SK-N-SH treated with all-trans-retinoic acid at 6 μM for 48 hours (cell line): ENCODE measurements at regions not wholly inside any gene's neighbourhood (a gene's known extent, or its start where the extent isn't known, plus 50 kb on each side); places are given as distances from the start of the nearest gene placed in this dataset.

Experiments
- ARNTL ChIP-seq: fragments of 450-650 bp; formaldehyde crosslinking; IDR thresholded peaks from 2 replicates; pipeline ENCODE4 v1.5.0; 2020; ENCODE audit warnings: low read depth, mild to moderate bottlenecking, moderate library complexity, borderline replicate concordance
- CSDC2 ChIP-seq: fragments of 250-450 bp; sonication (Bioruptor Pico); IDR thresholded peaks from 2 replicates; pipeline ENCODE4 v1.5.0; 2020; ENCODE audit warnings: mild to moderate bottlenecking, moderate library complexity
- GLIS3 ChIP-seq: fragments of 250-450 bp; sonication (Bioruptor Pico); IDR thresholded peaks from 2 replicates; pipeline ENCODE4 v1.5.0; 2020; ENCODE audit warnings: mild to moderate bottlenecking, moderate library complexity
- ISL1 ChIP-seq: fragments of 250-450 bp; sonication (Bioruptor Pico); IDR thresholded peaks from 2 replicates; pipeline ENCODE4 v2.1.2; 2022; ENCODE audit warnings: mild to moderate bottlenecking, moderate library complexity
- OSR1 ChIP-seq: fragments of 250-450 bp; sonication (Bioruptor Pico); IDR thresholded peaks from 2 replicates; pipeline ENCODE4 v1.8.0; 2022; ENCODE audit warnings: moderate library complexity, mild to moderate bottlenecking, inconsistent platforms
- PPARA ChIP-seq: fragments of 250-450 bp; sonication (Bioruptor Pico); IDR thresholded peaks from 2 replicates; pipeline ENCODE4 v1.5.0; 2020; ENCODE audit warnings: mild to moderate bottlenecking, borderline replicate concordance
- RARB ChIP-seq: fragments of 250-450 bp; sonication (Bioruptor Pico); IDR thresholded peaks from 2 replicates; pipeline ENCODE4 v1.8.0; 2021; ENCODE audit warnings: mild to moderate bottlenecking, moderate library complexity
- TCF4 ChIP-seq: fragments of 250-450 bp; sonication (Bioruptor Pico); IDR thresholded peaks from 2 replicates; pipeline ENCODE4 v1.8.0; 2021; ENCODE audit warnings: mild to moderate bottlenecking, moderate library complexity, borderline replicate concordance
- ZC3H10 ChIP-seq: fragments of 250-450 bp; sonication (Bioruptor Pico); IDR thresholded peaks from 2 replicates; pipeline ENCODE4 v1.5.1; 2021; ENCODE audit warnings: mild to moderate bottlenecking, moderate library complexity
- ZFP3 ChIP-seq: fragments of 250-450 bp; sonication (Bioruptor Pico); IDR thresholded peaks from 2 replicates; pipeline ENCODE4 v1.5.0; 2020; ENCODE audit warnings: mild to moderate bottlenecking, moderate library complexity
- ZFP30 ChIP-seq: fragments of 450-650 bp; formaldehyde crosslinking; IDR thresholded peaks from 2 replicates; pipeline ENCODE4 v1.5.0; 2022; ENCODE audit warnings: mild to moderate bottlenecking, moderate library complexity
- ZNF8 ChIP-seq: fragments of 450-650 bp; formaldehyde crosslinking; IDR thresholded peaks from 2 replicates; pipeline ENCODE4 v1.5.0; 2020; ENCODE audit warnings: mild to moderate bottlenecking, moderate library complexity
- TF ChIP-seq, protein P1 (sequence below): fragments of 250-450 bp; sonication (Bioruptor Pico); IDR thresholded peaks from 2 replicates; pipeline ENCODE4 v1.8.0; 2020; ENCODE audit warnings: mild to moderate bottlenecking, moderate library complexity, borderline replicate concordance
- TF ChIP-seq, protein P2 (sequence below): fragments of 250-450 bp; sonication (Bioruptor Pico); IDR thresholded peaks from 2 replicates; pipeline ENCODE4 v1.5.1; 2020; ENCODE audit warnings: low read depth, mild to moderate bottlenecking, moderate library complexity

DNA sequence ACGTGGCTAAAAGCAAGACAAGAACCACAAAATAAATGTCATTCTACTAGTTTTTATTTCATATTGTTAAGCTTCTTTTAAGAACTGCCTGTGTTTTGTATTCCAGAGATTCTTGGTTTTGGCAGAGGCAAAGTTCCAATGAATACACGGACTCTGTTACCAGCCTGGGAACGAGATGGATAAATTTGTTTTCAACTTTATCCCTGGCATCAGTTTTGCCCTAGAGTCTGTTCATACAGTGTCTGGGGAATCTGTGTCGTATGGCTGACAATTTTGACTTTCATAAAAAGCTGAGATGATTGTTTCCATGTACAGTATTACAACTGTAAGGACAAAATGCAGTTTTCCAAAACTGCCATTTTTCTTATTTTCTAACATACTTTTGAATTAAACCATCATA lies 327.6 kb downstream of the TBC1D4 start:
- TF ChIP-seq ISL1 (CRISPR knock-in tag) = no peak
- no peak for TF ChIP-seq PPARA (CRISPR knock-in tag)
- TF ChIP-seq, protein P1, sequence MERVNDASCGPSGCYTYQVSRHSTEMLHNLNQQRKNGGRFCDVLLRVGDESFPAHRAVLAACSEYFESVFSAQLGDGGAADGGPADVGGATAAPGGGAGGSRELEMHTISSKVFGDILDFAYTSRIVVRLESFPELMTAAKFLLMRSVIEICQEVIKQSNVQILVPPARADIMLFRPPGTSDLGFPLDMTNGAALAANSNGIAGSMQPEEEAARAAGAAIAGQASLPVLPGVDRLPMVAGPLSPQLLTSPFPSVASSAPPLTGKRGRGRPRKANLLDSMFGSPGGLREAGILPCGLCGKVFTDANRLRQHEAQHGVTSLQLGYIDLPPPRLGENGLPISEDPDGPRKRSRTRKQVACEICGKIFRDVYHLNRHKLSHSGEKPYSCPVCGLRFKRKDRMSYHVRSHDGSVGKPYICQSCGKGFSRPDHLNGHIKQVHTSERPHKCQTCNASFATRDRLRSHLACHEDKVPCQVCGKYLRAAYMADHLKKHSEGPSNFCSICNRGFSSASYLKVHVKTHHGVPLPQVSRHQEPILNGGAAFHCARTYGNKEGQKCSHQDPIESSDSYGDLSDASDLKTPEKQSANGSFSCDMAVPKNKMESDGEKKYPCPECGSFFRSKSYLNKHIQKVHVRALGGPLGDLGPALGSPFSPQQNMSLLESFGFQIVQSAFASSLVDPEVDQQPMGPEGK (CRISPR knock-in tag) = no peak
- TF ChIP-seq OSR1 = no peak
- no peak for TF ChIP-seq ZNF8 (CRISPR knock-in tag)
- TF ChIP-seq GLIS3 (CRISPR knock-in tag) = no peak
- TF ChIP-seq ZFP3 (CRISPR knock-in tag) = no peak
- TF ChIP-seq ZFP30 = no peak
- TF ChIP-seq TCF4 = no peak
- TF ChIP-seq ZC3H10 (CRISPR knock-in tag) = no peak
- TF ChIP-seq, protein P2, sequence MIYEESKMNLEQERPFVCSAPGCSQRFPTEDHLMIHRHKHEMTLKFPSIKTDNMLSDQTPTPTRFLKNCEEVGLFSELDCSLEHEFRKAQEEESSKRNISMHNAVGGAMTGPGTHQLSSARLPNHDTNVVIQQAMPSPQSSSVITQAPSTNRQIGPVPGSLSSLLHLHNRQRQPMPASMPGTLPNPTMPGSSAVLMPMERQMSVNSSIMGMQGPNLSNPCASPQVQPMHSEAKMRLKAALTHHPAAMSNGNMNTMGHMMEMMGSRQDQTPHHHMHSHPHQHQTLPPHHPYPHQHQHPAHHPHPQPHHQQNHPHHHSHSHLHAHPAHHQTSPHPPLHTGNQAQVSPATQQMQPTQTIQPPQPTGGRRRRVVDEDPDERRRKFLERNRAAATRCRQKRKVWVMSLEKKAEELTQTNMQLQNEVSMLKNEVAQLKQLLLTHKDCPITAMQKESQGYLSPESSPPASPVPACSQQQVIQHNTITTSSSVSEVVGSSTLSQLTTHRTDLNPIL (CRISPR knock-in tag) = no peak
- no peak for TF ChIP-seq CSDC2 (CRISPR knock-in tag)
- no peak for TF ChIP-seq RARB (CRISPR knock-in tag)
- TF ChIP-seq ARNTL = no peak
